HCT116 (cell line): ENCODE measurements at regions not wholly inside any gene's neighbourhood (a gene's known extent, or its start where the extent isn't known, plus 50 kb on each side); places are given as distances from the start of the nearest gene placed in this dataset.

Experiments
- CBX3 ChIP-seq: IDR thresholded peaks from 2 replicates; pipeline ENCODE4 v1.6.1; 2012; ENCODE audit warnings: low read depth
- ELF1 ChIP-seq: IDR thresholded peaks from 2 replicates; pipeline ENCODE4 v1.6.1; 2012; ENCODE audit warnings: low read depth, borderline replicate concordance
- EZH2 ChIP-seq: fragments of 200-600 bp; sonication (generic); IDR thresholded peaks from 2 replicates; pipeline ENCODE4 v1.6.1; 2017; ENCODE audit warnings: antibody characterized with exemption, mixed run types
- FOSL1 ChIP-seq: IDR thresholded peaks from 2 replicates; pipeline ENCODE4 v1.6.1; 2012; ENCODE audit warnings: low read depth
- POLR2A ChIP-seq: IDR thresholded peaks from 2 replicates; pipeline ENCODE4 v1.7.0; 2011; ENCODE audit warnings: borderline replicate concordance; ENCODE audit not compliant: insufficient read depth, insufficient read length; ENCODE audit errors: extremely low read depth
- POLR2AphosphoS5 ChIP-seq: IDR thresholded peaks from 2 replicates; pipeline ENCODE4 v1.6.1; 2011; ENCODE audit warnings: mild to moderate bottlenecking, low read depth, low read length, moderate library complexity
- RAD21 ChIP-seq: IDR thresholded peaks from 2 replicates; pipeline ENCODE4 v1.6.1; 2012; ENCODE audit warnings: low read depth, mild to moderate bottlenecking
- SIN3A ChIP-seq: IDR thresholded peaks from 2 replicates; pipeline ENCODE4 v1.6.1; 2012; ENCODE audit warnings: low read depth
- SP1 ChIP-seq: IDR thresholded peaks from 2 replicates; pipeline ENCODE4 v1.6.1; 2012; ENCODE audit warnings: low read depth
- TCF7L2 ChIP-seq: IDR thresholded peaks from 2 replicates; pipeline ENCODE4 v1.7.0; 2011; ENCODE audit warnings: borderline replicate concordance, inconsistent platforms; ENCODE audit not compliant: insufficient read depth, insufficient read length; ENCODE audit errors: extremely low read depth
- TF ChIP-seq, protein P1 (sequence below), 3 experiments: fragments of 200-600 bp in 1 of 3; sonication (generic) in 1 of 3; IDR thresholded peaks in 2 of 3; conservative IDR thresholded peaks in 1 of 3; 2 replicates each; pipeline ENCODE4 v1.5.1; 2012 to 2017; ENCODE audit warnings: low read depth in 2 of 3, low read length in 2 of 3, antibody characterized with exemption in 1 of 3, borderline replicate concordance in 1 of 3, control low read depth in 1 of 3, mild to moderate bottlenecking in 1 of 3, mixed read lengths in 1 of 3, mixed run types in 1 of 3, moderate library complexity in 1 of 3; ENCODE audit not compliant: insufficient read depth in 1 of 3
- TF ChIP-seq, protein P2 (sequence below): IDR thresholded peaks from 2 replicates; pipeline ENCODE4 v1.6.1; 2012
- TF ChIP-seq, protein P3 (sequence below): IDR thresholded peaks from 2 replicates; pipeline ENCODE4 v1.6.1; 2012; ENCODE audit warnings: low read depth

DNA sequence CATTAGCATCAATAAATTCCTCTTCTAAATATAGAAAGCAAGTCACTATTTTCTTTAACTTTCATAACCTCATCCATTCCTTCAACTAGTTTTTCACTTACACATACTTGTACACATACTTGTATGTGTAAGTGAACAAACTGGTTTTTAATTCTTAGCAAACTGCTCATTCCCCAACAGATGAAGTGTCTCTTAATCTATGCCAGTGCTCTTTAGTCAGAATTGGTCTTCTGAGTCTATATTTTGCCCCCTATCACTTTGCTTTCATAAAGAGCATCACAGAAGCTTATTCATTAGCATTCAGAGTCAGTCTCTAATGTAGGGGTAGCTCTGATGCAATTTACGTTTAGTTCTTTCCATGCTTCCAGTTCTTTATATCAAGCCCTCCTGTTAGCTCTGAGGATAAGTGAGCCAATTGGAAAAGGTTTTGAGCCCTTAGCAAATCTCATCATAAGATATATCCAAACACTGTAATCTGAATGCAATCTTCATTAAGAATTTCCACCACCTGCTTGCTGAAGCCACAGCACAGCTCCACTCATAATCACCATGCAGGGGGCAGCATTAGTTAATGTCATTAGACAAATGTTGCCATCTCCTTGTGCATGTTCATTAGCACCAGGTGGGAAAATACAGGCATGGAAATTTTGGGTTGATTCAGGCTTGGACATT lies 178.5 kb upstream of the SLC24A2 start:
- TF ChIP-seq, protein P1, sequence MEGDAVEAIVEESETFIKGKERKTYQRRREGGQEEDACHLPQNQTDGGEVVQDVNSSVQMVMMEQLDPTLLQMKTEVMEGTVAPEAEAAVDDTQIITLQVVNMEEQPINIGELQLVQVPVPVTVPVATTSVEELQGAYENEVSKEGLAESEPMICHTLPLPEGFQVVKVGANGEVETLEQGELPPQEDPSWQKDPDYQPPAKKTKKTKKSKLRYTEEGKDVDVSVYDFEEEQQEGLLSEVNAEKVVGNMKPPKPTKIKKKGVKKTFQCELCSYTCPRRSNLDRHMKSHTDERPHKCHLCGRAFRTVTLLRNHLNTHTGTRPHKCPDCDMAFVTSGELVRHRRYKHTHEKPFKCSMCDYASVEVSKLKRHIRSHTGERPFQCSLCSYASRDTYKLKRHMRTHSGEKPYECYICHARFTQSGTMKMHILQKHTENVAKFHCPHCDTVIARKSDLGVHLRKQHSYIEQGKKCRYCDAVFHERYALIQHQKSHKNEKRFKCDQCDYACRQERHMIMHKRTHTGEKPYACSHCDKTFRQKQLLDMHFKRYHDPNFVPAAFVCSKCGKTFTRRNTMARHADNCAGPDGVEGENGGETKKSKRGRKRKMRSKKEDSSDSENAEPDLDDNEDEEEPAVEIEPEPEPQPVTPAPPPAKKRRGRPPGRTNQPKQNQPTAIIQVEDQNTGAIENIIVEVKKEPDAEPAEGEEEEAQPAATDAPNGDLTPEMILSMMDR (IDR thresholded peaks at IDR 0.05 in 2 of 3, conservative IDR thresholded peaks at IDR 0.05 in 1 of 3; ENCODE audit: borderline replicate concordance in 1 of 3, insufficient read depth in 1 of 3, low read depth in 2 of 3, low read length in 2 of 3): 0 out of 6 replicates have a peak, but pooled peaks of 1 of the 3 experiments have one; percentile 7
- TF ChIP-seq POLR2AphosphoS5 (no peak), SP1 (no peak), ELF1 (no peak), SIN3A (no peak), POLR2A (no peak), EZH2 (no peak), CBX3 (no peak), FOSL1 (no peak), RAD21 (peak; percentile 31; the same call in 1 of the 2 replicates), TCF7L2 (no peak)
- TF ChIP-seq, protein P2, sequence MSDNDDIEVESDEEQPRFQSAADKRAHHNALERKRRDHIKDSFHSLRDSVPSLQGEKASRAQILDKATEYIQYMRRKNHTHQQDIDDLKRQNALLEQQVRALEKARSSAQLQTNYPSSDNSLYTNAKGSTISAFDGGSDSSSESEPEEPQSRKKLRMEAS: no peak
- TF ChIP-seq, protein P3, sequence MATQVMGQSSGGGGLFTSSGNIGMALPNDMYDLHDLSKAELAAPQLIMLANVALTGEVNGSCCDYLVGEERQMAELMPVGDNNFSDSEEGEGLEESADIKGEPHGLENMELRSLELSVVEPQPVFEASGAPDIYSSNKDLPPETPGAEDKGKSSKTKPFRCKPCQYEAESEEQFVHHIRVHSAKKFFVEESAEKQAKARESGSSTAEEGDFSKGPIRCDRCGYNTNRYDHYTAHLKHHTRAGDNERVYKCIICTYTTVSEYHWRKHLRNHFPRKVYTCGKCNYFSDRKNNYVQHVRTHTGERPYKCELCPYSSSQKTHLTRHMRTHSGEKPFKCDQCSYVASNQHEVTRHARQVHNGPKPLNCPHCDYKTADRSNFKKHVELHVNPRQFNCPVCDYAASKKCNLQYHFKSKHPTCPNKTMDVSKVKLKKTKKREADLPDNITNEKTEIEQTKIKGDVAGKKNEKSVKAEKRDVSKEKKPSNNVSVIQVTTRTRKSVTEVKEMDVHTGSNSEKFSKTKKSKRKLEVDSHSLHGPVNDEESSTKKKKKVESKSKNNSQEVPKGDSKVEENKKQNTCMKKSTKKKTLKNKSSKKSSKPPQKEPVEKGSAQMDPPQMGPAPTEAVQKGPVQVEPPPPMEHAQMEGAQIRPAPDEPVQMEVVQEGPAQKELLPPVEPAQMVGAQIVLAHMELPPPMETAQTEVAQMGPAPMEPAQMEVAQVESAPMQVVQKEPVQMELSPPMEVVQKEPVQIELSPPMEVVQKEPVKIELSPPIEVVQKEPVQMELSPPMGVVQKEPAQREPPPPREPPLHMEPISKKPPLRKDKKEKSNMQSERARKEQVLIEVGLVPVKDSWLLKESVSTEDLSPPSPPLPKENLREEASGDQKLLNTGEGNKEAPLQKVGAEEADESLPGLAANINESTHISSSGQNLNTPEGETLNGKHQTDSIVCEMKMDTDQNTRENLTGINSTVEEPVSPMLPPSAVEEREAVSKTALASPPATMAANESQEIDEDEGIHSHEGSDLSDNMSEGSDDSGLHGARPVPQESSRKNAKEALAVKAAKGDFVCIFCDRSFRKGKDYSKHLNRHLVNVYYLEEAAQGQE: no peak
